ENCODE measurements at regions not wholly inside any gene's neighbourhood (a gene's known extent, or its start where the extent isn't known, plus 50 kb on each side); places are given as distances from the start of the nearest gene placed in this dataset.

GRCh38 chr17:51540151-51540550, 279.8 kb downstream of the UTP18 start:
- TF ChIP-seq EZH2 (IDR thresholded peaks at IDR 0.05) (no peak), POLR2AphosphoS5 (IDR thresholded peaks at IDR 0.05; ENCODE audit: borderline replicate concordance, low read depth, low read length) (no peak), FOXP2 (optimal IDR thresholded peaks at IDR 0.05; ENCODE audit: control extremely low read depth, extremely low read length, insufficient read depth) (no peak)
